ENCODE measurements at regions not wholly inside any gene's neighbourhood (a gene's known extent, or its start where the extent isn't known, plus 50 kb on each side); places are given as distances from the start of the nearest gene placed in this dataset.

DNA sequence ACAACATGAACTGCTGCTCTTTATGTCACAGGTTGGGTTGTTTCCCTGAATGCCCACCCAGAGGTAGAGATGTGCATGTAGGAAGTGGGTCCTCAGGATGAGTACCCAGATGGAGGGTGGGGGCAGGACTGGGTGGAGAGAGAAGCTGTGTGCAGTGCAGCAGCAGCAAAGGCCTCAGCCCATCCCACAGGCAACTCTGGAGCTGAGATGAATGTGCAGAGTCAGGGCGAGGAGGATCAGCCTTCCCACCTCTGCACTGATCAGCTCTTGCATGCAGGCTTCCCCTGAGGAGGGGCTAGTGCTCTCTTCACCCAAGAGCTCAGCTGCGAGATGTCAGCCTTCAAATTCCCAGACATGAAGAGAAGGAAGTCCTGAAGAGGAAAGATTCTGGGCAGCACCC lies 326.2 kb upstream of the RAB6C start:
- DNase-seq, result no peak

DNA sequence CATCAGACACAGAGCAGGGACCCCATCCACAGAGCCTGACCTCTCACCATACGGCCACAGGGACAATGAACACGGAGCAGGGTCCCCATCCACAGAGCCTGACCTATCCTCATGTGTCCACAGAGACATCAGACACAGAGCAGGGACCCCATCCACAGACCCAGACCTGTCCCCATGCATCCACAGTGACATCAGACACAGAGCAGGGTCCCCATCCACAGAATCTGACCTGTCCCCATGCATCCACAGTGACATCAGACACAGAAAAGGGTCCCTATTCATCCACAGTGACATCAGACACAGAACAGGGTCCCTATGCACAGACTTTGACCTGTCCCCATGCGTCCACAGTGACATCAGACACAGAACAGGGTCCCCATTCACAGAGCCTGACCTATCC lies 325.1 kb upstream of the RAB6C start:
- no peak for DNase-seq

DNA sequence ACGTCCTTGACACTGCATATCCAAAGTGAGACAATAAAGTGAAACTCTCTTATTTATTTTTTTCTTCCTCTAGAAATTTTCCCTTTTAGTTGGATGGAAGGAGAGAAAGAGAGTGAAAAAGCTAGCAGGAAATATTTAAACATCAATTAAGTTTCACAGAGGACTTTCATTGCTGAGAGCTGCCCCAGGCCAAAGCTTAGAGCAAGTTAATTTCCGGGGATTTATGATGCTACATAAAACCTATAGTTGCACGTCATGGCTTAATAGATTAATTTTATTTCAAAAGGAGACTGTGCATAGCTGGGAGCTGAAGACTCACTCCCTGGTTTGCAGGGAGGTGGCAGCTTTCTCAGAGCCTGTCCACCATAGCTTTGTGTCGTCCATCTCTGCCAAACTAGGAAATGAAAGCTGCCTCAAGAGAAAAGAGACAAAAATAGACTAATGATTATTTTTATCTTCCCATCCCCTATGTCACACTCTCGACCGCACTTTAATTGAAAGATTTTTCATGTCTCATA lies 323.3 kb upstream of the RAB6C start:
- DNase-seq, result no peak

DNA sequence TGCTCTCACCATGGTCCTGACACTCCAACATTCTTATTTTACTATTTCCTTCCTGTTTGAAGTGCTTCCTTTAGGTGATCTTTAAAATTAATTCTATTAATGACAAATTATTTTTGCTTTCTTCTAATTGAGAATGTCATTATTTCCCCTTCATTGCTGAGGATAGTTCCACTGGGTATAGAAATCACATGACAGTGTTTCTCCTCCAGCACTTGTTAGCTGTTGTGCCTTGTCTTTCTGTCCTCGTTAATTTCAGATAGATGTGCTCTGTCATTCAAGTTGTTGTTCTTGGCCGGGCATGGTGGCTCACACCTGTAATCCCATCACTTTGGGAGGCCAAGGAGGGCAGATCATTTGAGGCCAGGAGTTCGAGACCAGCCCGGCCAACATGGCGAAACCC lies 321.0 kb upstream of the RAB6C start:
- DNase-seq, result no peak

DNA sequence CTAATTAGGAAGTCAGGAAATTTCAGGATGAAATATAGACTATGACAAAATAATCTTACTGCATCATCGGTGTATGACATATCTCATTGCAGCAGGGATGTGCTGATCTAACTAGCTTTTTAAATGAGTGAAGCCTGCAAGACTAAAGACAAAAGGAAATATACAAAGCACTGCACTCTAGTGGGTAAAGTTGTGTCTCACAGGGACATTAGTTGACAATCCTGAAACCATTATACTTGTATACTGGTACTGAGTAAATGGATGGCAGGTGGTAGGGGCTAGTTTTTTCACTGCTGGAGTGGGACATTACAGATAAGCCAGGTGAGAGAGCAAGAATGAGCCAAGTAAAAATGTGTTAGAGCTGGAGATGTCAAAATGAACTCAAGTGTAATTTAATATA lies 317.5 kb upstream of the RAB6C start:
- DNase-seq, result no peak

DNA sequence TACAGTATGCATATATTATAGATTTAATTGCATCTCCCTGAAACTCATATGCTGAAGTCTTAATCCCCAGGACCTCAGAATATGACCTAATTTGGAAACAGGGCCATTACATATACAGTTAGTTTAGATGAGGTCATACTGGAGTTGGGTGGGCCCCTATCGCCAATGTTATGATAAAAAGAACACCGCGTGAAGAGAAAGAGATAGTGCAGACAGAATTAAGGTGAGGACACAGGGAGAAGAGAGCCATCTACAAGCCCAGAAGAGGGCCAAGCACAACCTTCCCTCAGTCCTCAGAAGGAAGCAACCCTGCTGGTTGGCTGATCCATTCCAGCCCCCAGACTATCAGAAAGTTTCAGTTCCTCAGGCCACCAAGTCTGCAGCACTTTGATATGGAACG lies 311.9 kb upstream of the RAB6C start:
- DNase-seq, result no peak

DNA sequence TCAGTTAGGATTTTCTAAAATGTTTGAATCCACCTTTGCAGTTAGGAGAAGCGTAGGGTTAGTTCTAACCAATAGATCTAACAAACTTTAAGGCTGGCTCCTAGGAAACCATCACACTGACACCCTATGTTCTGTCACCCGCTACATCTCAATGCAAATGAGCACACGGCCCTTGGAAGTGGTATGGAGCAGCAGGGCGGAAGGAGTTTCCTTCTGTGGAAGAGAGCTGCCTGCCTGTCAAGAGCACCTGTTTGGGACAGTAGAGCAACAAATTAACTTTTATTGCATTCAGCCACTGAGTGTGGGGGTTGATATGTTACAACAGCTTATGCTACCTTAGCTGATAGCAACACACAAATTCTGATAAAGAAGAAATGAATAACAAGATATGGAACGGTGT lies 306.9 kb upstream of the RAB6C start:
- no peak for DNase-seq

DNA sequence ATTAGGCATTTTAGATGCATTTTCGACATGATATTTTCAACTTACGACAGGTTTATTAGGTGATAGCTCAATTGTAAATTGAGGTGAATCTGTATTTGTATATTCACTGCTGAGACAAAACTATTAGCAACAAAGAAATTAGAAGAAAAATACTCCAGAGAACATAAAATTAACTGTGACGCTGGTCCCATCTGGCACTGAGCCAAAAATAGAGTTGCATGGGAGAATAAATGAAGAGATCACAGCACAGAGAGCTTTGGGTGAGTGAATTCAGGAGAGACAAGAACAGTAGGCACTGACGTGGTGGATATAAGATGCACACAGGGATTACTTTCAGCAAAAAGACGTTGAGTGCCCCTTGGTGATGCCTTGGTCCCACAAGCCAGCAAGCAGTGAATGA lies 306.2 kb upstream of the RAB6C start:
- no peak for DNase-seq

DNA sequence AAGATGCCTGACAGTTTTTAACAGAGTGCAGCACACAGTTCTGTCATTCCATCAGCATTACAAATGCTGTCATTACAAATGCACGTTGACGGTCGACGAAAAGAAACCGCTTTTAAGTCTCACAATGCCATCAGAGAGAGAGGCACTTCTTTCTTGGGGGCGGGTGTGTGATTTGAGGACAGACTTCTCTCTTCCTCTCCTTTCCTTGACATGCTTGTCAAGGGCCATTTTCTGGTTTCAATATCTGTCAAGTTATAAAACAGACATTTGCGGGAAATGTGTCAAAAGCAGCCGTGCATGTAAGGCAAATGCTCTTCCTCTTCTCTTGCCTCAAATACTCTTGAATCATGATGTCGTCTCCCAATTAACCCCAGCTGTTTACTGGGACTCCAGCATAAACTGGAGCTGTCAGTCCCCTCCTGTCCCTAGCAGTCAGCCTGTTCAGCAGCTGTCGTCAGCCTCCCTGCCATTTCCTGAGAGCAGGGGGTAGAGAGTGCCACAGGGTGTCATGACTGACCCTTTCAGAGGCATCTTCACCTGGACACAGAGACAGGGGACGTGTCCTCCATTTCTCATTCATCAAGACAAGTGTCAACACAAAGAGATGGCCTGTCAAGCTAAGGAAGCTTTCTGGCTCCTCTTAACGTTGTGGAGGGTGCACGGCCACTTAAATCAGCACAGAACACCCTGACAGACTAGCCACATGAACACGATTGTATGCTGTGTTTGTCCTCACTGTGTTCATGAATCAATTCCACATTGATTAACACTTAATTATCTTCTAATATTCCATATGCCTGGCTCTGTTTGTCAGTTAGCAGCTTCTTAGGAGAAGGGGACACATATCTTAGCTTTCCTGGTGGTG lies 305.4 kb upstream of the RAB6C start:
- DNase-seq, result no peak

DNA sequence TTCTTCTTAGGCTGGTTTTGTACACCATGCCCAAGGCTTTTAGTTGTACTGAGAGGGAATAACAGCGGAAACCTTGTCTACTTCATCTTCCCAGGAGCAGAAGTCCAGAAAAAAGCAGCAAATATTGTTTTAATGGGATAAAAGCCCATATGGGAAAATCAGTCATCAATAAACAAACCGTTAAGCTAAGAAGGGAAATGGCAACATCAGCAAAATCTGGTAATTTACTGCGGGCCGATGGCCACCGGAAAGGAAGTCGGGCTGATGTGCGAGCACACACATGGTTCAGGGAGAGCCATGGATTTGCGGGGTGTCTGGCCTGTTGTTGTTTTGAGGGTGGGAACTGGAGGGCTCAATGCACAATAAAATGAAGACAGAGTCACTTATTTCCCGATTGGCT lies 300.7 kb upstream of the RAB6C start:
- no peak for DNase-seq

DNA sequence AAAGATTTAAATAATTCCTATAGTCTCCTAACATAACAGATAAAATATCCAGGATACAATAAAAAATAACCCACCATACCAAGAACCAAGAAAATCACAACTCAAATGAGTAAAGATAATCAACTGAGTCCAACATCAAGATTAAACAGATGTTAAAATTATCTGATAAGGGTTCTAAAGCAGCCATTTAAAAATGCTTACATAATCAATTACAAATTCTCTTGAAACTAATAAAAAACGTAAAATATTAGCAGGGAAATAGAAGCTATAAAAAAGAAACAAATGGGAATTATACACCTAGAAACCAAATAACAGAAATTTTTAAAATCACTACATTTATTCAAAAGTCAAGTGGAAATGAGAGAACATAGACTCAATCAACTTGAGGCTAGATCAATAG lies 297.7 kb upstream of the RAB6C start:
- no peak for DNase-seq

DNA sequence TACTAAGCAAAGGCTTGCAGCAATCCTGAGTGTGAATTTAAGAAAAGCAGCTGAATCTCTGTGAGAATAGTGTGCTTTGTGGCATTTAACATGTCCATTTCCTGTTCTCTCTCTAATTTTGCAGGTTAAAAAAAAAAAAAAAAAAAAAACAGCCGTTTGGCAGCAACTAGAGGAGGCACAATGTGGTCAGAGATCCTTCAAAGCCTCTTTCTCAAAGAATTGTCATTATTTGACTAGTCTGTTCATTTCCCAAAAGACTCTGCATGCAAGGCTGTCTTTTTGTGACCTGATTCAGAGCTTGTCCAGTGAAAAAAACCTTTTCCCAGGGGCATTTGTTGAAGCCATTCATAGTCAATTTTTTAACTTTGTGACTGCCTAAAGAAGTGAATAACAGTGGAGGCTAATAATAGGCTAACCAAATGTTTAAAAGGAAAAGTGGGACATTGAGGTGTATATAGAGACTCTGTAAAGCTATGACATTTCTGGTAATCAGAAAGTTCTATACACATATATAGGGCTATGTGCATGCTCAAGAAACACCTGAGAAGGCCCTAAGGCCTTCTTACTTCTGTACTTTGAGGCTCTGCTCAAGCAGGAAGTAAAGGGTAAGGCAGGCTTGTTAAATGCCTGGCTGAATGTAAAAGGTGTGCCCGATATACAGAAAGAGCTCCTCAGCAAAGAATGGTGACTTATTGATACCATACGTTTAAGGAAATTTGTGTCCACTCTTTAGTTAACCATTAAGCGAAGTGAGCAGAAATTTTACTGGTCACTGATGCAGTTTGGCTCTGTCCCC lies 289.6 kb upstream of the RAB6C start:
- no peak for DNase-seq

DNA sequence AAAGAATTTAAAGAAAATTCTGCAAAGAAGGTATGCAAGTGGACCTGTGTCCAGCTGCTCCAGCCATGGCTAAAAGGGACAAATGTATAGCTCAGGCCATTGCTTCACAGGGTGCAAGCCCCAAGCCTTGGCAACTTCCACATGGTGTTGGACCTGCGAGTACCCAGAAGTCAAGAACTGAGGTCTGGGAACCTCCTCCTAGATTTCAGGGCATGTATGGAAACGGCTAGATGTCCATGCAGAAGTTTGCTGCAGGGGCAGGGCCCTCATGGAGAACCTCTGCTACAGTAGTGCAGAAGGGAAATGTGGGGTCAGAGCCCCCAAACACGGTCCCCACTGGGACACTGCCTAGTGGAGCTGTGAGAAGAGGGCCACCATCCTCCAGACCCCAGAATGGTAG lies 284.0 kb upstream of the RAB6C start:
- DNase-seq, result no peak

DNA sequence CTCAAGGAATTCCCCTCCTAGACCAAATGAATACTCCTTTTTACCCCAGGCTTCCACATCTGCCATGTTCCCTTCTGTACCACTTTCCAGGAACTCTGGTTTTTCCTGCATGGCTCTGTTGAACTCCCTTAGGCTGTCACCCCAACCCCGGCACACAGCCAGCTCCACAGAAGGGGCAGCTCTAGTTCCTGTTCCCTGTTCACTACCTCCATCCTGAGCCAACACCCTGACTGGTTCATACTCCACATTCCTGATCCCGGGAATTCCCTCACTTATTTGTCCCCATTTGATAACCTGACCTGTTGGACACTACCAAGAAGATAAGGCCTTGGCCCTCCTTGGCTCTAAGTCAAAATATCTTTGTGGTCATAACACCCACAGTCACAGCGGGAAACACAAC lies 280.9 kb upstream of the RAB6C start:
- DNase-seq, result no peak

DNA sequence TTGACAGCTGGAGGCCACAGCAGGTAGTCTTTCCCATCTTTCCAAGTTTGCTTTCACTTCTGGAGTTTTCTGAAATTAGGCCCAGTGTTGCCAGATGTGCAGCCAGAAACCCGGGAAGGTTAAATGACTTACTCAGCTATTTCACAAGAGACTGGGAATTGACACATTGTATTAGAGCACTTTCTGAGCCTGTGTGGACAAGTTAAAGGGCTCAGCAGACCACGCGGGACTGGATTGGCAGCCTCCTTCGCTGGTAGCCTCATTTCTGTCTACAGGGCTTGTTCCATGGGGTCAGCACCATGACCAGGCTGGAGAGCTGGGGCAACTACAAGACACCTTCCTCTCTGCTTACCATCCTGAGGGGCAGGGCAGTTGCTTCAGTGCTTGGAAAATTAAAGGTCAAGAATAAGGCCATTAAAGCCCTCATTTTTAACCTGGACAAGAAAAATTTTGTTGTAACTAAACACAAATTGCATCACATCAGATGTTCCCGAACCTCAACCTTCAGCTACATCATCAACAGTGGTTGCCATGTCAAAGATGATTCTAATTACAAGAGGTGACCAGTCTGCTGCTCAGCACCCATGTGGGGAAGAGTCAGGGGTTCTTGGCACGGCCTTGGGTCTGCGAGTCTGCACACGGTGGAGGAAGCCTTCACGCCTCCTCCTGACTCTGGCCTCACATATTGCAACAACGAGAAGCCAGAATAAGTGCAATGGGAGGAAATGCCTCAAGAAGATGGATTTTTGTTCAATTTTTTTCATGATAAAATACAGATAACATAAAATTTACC lies 279.5 kb upstream of the RAB6C start:
- DNase-seq, result no peak

DNA sequence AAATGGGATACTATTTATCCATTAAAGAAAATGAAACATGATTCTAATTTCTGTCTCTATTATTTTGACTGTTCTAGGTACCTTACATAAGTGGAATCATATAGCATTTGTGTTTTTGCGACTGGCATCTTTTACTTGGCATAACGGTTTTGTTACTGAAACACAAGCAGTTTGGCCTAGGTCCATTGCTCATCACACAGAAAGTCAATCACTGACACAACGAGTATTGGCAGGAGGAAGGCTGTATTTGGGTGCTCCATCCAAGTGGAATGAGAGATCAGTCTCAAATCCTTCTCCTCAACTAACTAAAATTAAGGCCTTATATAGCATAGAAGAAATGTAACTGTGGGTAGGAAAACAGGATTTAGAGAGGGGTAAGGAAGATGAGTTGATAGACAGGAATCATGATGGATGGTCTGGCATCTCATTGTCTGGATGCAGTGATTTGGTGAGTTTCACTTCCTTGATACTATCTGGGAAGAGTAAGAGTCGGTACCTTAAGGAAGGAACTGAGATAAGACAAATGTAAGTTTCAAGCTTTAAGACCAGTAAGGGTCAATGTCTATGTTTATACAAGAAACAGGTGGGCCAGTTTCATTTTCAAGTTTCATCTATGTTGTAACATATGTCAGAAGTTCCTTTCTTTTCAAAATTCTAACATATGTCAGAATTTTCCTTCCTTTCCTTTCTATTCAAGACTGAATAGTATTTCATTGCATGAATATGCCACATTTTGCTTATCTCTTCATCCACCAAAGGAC lies 276.9 kb upstream of the RAB6C start:
- no peak for DNase-seq

DNA sequence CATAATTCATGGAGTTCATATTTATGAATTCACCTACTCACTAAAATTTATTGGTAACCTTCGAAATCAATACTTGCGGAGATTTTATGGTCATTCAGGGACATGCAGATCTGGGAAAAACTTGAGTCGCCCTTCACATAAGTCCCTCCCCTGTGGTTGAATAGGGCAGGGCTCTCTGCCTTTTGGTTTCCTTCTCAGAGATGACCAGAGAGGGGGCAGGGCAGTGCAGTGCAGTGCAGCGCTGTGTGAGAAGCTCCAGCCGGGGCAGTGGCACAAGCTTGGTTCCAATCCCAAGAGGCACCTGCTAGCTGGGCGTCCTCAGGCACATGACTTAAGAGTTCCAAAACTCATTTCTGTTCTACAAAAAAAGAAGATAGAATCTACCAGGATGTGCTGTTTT lies 274.4 kb upstream of the RAB6C start:
- DNase-seq, result no peak

DNA sequence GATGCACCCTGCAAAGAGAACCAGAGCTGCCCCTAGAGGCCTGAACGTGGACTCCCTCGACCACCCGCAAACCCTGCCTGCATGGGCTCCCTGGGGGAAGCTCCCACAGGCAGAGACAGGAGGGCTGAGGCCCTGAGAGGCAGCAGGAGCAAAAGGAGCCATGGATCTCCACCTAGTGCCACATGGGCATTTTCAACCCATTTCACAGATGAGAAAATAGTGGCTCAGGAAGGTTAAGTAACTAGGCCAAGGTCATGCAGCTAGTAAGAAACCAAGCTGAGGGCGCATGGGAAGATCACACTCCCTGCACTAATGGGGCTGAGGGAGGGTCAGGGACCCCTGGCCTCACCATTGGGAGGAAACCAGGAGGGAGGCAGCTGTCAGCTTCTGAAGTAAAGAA lies 271.7 kb upstream of the RAB6C start:
- no peak for DNase-seq

DNA sequence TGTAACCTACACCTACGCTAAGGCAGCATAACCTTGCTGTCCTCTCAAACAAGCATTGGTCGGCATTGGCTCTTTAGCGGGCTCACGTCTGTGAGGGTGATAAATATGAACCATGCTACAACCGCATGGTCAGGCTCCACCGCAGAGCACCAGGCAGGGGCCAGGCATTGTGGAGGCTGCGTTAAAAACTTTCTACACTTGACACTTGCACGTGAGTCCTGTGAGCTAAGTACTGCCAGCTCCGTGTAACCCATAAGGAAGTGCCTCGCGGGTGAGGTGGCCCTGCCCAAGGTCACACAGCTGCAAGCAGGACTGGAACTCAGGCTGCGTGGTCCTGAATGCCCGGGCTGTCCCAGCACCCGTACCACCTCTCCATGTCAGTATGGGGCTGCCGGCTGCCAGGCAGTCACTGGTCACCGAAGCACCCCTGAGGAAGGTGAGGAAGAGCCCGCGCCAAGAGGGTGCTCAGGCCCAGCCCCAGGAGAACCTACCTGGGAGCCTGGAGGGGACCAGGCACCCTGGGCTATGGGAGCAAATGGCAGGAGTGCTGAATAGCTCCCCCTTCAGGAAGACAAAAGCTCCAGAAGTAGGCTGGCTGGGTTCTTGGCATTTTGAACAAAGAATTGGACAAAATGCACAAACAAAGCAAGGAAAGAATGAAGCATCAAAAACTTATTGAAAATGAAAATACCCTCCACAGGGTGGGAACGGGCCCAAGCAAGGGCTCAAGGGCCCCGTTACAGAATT lies 271.1 kb upstream of the RAB6C start:
- no peak for DNase-seq

DNA sequence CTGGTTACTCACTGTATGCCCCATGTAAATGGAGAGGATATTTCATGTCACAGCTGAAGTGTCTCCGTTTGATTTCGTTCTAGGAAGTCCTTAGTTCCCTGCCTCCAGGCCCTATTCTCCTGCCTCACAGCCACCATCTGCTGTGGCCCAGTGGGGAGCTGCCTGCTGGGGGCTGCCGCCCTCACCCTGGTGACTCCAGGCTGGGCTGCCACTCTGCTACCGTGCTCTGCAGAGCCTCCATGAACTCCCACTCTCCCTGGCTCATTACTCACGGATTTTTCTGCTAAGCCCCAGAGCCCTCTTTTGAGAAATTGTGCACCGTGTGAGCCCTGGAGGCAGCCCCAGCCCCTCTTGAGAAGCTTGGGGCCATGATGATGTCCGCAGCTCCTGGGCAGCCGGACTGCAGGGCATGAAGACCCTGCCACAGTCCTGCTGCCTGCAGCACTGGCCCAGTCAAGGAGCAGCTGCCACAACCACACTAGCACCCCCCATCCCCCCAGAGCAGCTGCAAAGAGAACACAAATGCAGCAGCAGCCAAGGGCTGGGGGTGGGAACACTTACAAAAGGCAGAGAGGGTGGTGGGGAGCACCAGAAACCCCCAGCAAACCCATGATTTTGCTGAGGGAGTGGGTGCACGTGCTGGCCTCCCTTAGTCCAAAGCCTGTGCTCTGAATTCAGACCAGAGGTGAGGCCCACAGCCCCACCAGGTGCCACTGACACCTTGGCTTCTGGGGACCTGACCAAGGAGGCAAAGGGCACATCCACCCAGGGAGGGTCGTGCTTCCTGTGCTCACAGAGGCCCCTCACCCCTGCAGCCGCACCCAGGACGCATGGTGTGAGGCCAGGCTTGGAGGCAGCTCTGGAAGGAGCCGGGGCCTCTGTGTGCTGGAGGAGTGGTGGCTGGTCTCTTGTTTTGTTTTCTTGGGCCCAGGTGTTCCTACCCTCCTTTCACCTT lies 270.2 kb upstream of the RAB6C start:
- no peak for DNase-seq
